ENCODE measurements at regions not wholly inside any gene's neighbourhood (a gene's known extent, or its start where the extent isn't known, plus 50 kb on each side); places are given as distances from the start of the nearest gene placed in this dataset.

- TF ChIP-seq ZNF518A (tag by site-specific recombination; conservative IDR thresholded peaks at IDR 0.05; ENCODE audit: low read depth) (no peak), ZNF175 (tag by site-specific recombination; IDR thresholded peaks at IDR 0.05) (no peak), FEZF1 (tag by site-specific recombination; IDR thresholded peaks at IDR 0.05) (no peak), WT1 (tag by site-specific recombination; IDR thresholded peaks at IDR 0.05) (no peak), ZEB2 (tag by site-specific recombination; IDR thresholded peaks at IDR 0.05) (no peak)
- TF ChIP-seq, protein P1, sequence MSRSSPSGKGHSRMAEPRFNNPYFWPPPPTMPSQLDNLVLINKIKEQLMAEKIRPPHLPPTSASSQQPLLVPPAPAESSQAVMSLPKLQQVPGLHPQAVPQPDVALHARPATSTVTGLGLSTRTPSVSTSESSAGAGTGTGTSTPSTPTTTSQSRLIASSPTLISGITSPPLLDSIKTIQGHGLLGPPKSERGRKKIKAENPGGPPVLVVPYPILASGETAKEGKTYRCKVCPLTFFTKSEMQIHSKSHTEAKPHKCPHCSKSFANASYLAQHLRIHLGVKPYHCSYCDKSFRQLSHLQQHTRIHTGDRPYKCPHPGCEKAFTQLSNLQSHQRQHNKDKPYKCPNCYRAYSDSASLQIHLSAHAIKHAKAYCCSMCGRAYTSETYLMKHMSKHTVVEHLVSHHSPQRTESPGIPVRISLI (tag by site-specific recombination; IDR thresholded peaks at IDR 0.05) = no peak
These were observed 117.4 kb downstream of the TES start (continued) for GRCh38 chr7:116327752-116328151.

DNA sequence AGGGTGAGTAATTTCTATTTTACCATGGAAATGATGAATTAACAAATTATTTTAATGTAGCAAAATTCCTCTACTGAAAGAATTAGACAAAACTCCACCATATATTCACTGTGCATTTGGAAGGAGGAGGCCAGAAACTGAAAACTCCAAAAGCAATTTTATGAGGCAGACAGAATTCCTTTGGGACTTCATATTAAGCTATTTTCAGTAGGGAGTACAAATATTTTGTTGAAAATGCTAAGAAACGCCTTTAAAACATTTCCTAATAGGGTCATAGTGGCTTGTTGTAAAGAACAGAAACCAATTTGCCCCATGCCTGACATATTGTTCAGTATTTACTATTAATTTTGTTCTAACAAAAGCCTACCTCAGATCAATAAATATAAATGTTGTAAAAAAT is 117.8 kb downstream of the TES start:
- H3K27ac ChIP-seq (ENCODE audit: extremely low read depth, low read depth, low read length) = no peak overlapping the region
- ChIA-PET CTCF (no interaction called here), POLR2A (no interaction called here)
- no peaks in the 10 kb centered on the region for H3K36me3 ChIP-seq (ENCODE audit: control insufficient read depth in 2 of 2, insufficient read depth in 1 of 2, low read length in 2 of 2)
- TF ChIP-seq KLF1 (tag by site-specific recombination; IDR thresholded peaks at IDR 0.05) (no peak), ZNF658 (tag by site-specific recombination; IDR thresholded peaks at IDR 0.05) (no peak), ZBTB8A (tag by site-specific recombination; IDR thresholded peaks at IDR 0.05) (no peak), BCL11B (tag by site-specific recombination; IDR thresholded peaks at IDR 0.05; ENCODE audit: low read depth) (no peak), ZNF354C (tag by site-specific recombination; IDR thresholded peaks at IDR 0.05; ENCODE audit: borderline replicate concordance, low read depth) (no peak), ZNF350 (tag by site-specific recombination; IDR thresholded peaks at IDR 0.05) (no peak), ZBTB48 (tag by site-specific recombination; IDR thresholded peaks at IDR 0.05) (no peak), ZSCAN16 (tag by site-specific recombination; IDR thresholded peaks at IDR 0.05) (no peak)
- TF ChIP-seq, protein P2, sequence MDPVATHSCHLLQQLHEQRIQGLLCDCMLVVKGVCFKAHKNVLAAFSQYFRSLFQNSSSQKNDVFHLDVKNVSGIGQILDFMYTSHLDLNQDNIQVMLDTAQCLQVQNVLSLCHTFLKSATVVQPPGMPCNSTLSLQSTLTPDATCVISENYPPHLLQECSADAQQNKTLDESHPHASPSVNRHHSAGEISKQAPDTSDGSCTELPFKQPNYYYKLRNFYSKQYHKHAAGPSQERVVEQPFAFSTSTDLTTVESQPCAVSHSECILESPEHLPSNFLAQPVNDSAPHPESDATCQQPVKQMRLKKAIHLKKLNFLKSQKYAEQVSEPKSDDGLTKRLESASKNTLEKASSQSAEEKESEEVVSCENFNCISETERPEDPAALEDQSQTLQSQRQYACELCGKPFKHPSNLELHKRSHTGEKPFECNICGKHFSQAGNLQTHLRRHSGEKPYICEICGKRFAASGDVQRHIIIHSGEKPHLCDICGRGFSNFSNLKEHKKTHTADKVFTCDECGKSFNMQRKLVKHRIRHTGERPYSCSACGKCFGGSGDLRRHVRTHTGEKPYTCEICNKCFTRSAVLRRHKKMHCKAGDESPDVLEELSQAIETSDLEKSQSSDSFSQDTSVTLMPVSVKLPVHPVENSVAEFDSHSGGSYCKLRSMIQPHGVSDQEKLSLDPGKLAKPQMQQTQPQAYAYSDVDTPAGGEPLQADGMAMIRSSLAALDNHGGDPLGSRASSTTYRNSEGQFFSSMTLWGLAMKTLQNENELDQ (tag by site-specific recombination; IDR thresholded peaks at IDR 0.05; ENCODE audit: low read depth) = no peak
- H3K4me3 ChIP-seq (ENCODE audit: low read depth, low read length) = no peak overlapping the region
- no peaks in the 10 kb centered on the region for H3K9me3 ChIP-seq (ENCODE audit: control insufficient read depth, insufficient read depth, low read depth, low read length)
- no peaks in the 10 kb centered on the region for H3K4me1 ChIP-seq (ENCODE audit: control insufficient read depth, insufficient read depth, low read length)
